Activated CD4-positive, alpha-beta T cell treated with anti-CD3 and anti-CD28 coated beads, Interleukin-2, amount 50 U/mL, for 48 hours (primary cell): ENCODE measurements at regions not wholly inside any gene's neighbourhood (a gene's known extent, or its start where the extent isn't known, plus 50 kb on each side); places are given as distances from the start of the nearest gene placed in this dataset.
A peak's percentile ranks its signal among the peaks of the same experiment; 100 is the strongest.

Source experiments
- DNase-seq, 2 experiments: peaks; one replicate each; pipeline ENCODE4 v3.0.0-alpha.2; 2020

DNA sequence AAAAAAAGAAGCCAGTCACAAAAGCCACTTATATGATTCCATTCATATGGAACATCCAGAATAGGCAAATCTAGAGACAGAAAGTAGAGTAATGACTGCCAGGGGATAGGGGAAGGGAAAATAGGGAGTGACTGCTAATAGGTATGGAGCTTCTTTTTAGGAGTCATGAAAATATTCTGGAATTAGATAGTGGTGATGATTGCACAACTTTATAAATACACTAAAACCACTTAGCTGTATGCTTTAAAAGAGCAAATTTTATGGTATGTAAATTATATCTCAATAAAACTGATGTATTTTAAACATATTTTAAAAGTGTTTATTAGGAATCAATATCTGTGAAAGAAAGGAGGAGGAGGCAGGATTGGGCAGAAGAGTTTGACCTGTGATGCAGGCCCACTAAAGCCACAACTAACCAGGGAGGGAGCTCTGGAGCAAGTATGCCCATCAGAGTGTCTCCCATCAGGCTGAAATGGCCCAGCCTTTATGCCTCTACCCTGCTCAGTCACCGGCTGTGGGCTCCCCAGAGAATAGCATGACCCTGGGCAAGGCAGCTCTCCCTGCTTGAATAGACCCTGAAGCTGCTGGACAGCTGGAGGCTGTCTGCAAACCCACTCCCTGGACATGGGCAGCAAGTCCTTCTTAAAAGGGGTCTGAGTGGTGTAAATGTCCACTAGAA, 96.0 kb upstream of the SLC44A1 start:
- no peak for DNase-seq

DNA sequence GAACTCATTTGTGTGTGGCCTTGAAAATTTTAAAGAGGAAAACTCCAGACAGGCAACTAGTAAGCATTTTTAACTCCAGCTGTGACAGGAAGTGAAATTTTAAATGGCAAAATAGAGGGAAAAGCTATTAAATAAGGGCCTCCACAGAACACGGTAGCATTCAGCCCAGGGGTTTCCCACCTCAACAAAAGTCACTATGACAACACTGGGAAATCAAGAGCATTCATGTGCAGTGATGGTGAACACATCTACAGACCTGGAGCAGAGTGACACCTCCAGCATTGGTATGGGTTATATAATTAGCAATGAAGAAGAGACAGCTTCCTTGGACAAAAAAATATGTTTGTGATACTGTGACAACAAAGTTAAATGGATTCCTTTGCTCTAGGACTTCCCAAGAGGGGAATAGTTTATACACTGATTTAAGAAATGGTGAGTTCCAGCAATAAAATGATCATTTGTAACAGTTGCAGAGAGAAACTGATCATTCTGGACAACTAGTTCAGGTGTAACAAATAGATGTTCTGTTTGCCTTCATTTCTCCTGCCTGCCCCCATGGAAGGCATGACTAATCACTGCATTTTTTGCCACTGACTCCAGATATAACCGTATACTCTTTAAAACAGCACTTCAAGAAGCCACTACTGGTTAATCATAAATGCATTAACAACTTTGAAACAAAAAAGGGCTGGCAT, 93.3 kb upstream of the SLC44A1 start:
- no peak for DNase-seq

- DNase-seq, result no peak
Measured at GRCh38 chr9:105151686-105151995, 92.8 kb upstream of the SLC44A1 start.

DNA sequence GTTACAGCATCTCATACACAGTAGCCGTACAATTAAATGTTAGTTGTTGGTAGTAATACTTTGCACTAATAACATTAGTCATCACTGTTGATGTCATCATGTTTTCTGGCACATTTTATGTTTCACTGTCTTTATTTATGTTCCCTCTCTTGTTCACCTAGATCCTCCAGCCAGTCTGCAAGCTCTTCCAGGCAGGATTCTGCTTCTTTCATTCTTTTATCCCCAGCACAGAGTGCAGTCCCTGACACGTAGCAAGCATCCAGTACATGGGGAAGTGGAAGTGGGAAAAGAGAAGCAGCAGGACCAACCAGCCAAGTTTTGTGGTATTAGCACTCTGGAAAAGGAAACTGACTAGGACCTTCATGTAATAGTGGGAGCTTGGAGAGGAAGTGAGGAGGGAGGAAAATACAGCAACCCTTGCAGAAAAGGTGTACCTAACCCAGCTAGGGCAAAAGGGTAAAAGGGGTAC, 89.7 kb upstream of the SLC44A1 start:
- DNase-seq, result no peak

GRCh38 chr9:105157171-105157583, 87.3 kb upstream of the SLC44A1 start:
- peak; percentile 14 to 19 for DNase-seq

DNA sequence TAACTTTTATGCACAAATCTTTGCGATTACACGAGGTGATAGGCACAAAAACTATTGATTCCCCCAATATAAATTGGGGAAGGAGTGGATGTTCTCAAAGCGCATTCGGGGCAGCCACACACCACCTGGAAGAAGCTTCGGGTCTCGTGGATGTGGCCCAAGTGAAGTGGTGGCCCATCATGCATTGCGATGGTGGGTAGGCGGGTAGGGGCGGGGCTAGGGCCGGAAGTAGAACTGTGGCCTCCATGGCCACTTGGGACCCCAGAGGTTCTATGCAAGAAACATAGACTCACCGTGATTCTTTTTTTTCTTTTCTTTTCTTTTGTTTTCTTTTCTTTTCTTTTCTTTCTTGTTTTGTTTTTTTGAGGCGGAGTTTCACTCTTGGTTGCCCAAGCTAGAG, 86.4 kb upstream of the SLC44A1 start:
- DNase-seq, result no peak

DNA sequence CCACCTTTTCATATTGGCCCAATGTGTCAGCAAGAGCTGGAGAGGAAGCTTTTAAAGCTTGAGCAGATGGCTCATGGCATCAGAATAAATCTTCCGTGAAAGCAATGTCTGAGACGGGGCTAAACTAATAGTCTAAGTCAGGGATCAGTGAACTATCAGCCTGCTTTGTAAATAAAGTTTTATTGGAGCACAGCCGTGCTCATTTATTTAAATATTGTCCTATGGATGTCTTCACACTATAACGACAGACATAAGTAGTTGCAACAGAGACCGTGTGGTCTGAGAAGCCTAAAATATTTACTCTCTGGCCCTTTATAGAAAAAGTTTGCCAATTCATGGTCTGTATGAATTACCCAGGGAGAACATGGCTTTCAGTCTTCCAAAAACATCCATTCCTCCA, 85.6 kb upstream of the SLC44A1 start:
- no peak for DNase-seq

DNA sequence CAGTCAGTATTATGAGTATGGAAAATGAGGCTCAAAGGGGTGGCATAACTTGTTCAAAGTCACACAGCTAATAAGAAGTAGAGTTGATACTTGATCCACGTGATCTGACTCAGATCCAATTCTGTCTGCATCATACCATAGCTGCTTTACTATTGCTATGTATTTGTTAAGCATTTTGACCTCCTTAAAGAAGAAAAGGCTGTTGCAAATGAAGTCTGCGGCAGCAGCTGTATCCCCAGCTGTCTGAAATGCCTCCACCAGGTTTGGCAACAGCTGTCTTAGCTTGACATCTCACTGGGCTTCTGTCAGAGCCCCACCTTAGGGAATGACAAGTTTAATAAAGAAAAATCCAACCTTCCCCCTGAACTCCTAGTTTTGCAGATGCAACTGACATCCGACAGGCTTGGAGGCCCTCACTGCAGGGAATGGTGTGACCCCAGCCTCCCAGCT, 75.6 kb upstream of the SLC44A1 start:
- no peak for DNase-seq

GRCh38 chr9:105171076-105171475, 73.4 kb upstream of the SLC44A1 start:
- no peak for DNase-seq

GRCh38 chr9:105171589-105171988, 72.9 kb upstream of the SLC44A1 start:
- DNase-seq, result no peak

DNA sequence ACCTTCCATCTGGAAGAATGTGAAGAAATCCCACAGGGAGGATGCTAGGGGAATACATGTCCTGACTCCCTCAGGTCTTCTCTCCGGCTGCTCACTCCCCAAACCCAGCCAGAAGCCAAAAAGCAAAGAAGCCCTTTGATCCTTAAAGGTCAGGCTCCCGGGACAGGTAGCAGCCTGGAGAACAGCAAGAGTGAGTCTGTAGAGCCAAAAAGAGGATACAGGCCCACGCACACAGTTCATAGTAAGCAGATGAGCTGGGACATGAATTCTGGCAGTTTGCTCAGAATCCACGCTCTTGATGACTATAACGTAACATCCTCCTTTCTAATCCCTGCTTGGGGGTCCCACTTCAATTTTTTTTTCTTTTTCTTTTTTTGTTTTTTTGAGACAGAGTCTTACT, 72.0 kb upstream of the SLC44A1 start:
- DNase-seq, result no peak

GRCh38 chr9:105173306-105173705, 71.1 kb upstream of the SLC44A1 start:
- no peak for DNase-seq

DNA sequence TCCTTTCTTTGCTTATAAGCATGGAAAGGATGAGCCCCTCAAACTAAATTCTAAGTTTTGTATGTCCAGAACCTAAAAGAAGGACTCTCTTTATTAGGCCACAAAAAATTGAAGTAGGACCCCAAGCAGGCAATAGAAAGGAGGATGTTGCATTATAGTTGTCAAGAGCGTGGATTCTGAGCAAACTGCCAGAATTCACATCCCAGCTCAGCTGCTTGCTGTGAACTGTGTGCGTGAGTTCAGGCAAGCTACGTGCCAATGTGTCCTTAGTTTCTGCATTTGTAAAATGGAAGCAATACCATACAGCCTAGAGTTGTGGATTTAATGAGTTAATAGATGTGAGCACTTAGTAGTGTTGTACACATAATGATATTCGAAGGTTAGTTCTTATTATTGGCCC, 70.6 kb upstream of the SLC44A1 start:
- no peak for DNase-seq

DNA sequence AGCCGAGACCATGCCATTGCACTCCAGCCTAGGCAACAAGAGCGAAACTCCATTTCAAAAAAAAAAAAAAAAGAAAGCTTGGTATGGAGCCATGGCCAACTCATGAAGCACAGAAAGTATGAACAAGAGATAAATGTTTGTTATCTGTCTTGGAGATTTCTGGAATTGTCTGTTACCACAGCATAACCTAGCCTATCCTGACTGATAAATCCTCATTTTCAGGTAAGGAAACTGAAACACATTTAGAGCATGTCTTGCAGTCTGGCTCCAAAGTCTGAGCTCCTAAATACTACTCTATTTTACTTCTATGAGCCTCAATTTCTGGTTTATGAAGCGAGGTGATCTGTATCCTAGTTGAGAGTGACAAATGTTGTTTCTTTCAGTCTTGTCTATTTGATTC, 68.3 kb upstream of the SLC44A1 start:
- DNase-seq, result no peak

- DNase-seq, result no peak
Measured at GRCh38 chr9:105178076-105178475, 66.4 kb upstream of the SLC44A1 start.

DNA sequence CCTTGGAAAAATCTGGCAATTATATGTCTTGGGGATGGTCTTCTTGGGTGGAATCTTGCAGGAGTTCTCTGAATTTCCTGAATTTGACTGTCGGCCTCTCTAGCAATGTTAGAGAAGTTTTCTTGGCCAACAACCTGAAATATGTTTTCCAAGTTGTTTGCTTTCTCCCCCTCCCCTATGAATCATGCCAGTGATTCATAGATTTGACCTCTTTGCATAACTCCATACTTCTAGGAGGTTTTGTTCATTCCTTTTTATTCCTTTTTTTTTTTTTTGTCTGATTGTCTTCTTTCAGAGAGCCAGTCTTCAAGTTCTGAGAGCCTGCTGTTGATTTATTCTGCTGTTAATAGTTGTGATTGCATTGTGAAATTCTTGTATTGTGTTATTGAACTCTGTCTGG, 56.7 kb upstream of the SLC44A1 start:
- DNase-seq, result no peak

DNA sequence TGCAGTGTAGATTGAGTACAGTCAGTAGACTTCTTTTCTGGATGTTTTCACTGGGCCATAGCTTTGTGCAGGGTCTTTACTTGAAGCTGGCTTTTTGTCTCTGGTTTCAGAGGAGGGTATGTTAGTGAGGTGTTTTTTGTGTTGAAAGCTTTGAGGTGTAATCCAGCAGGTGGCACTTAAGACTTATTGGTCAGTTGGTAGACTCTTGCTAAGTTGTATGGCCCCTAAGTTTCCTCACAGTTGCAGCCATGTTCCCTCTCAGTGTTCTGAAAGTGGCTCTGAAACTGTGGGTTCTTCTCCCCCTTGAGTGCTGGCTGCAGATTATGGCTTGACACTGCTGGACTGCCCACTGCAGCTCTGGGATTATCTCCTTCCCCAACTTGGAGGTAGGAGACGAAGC, 55.7 kb upstream of the SLC44A1 start:
- DNase-seq, result no peak

- DNase-seq, result no peak
Measured at GRCh38 chr9:105191508-105192121, 52.8 kb upstream of the SLC44A1 start.

- no peak for DNase-seq
Measured at GRCh38 chr9:105193560-105193959, 50.9 kb upstream of the SLC44A1 start.

GRCh38 chr9:105194234-105194633, 50.2 kb upstream of the SLC44A1 start:
- no peak for DNase-seq
